K562 (cell line): ENCODE measurements at regions not wholly inside any gene's neighbourhood (a gene's known extent, or its start where the extent isn't known, plus 50 kb on each side); places are given as distances from the start of the nearest gene placed in this dataset.

Experiments used
- ATAC-seq: fragments of 200-7000 bp; cut with Tn5 transposase; 3 replicates; pipeline ENCODE4 v1.9.1; 2020; ENCODE audit warnings: moderate library complexity
- BruUV-seq: library from RNA; stranded (reverse); fragments of 400-500 nt; replicated peaks from 2 replicates; lab custom pipeline; 2021; lab: Mats Ljungman, UMichigan
- CTCF ChIA-PET: fragments of 300-600 bp; formaldehyde crosslinking; extraction: SDS; loops from one replicate; lab custom pipeline; 2021; ENCODE audit warnings: low intra/inter-chr PET ratio; lab: Yijun Ruan, JAX
- POLR2A ChIA-PET: fragments of 300-600, 350-650 bp; sonication (Branson Sonifier 250); formaldehyde crosslinking; extraction: SDS; loops from one replicate; lab custom pipeline; 2021; ENCODE audit warnings: antibody characterized with exemption, inconsistent platforms; lab: Yijun Ruan, JAX
- DNase-seq, 4 experiments: peaks; one replicate each; pipeline versions ENCODE4 v3.0.0 to v3.0.0-alpha.2; 2011 to 2018; ENCODE audit warnings: low spot score in 3 of 4, mixed read lengths in 3 of 4; ENCODE audit errors: extremely low read depth in 1 of 4
- FAIRE-seq: peaks from 2 replicates; lab custom pipeline; 2011; peaks lifted over from hg19 to GRCh38; lab: Jason Lieb, UNC
- H2AFZ ChIP-seq: 2 replicates; pipeline ENCODE4 v1.6.0; 2011; ENCODE audit warnings: low read depth, low read length, control low read depth, inconsistent platforms
- H3K27ac ChIP-seq: fragments of 200-600 bp; 3 replicates; pipeline ENCODE4 v1.8.0; 2011; ENCODE audit warnings: low read depth, mild to moderate bottlenecking, control low read depth, inconsistent platforms, low read length, moderate library complexity, mixed read lengths; ENCODE audit errors: extremely low read depth
- H3K27me3 ChIP-seq, 2 experiments: fragments of 300-600 bp in 1 of 2; 2 replicates in 1 of 2; 3 replicates in 1 of 2; pipeline versions ENCODE4 v1.6.0 to v1.8.0; 2011; ENCODE audit warnings: inconsistent platforms in 2 of 2, low read length in 2 of 2, mild to moderate bottlenecking in 1 of 2, mixed read lengths in 1 of 2, moderate library complexity in 1 of 2; ENCODE audit not compliant: control insufficient read depth in 2 of 2, insufficient read depth in 2 of 2
- H3K36me3 ChIP-seq: fragments of 300-600 bp; 3 replicates; pipeline ENCODE4 v1.8.0; 2011; ENCODE audit warnings: mild to moderate bottlenecking, low read length, inconsistent platforms; ENCODE audit not compliant: control insufficient read depth, insufficient read depth
- H3K4me1 ChIP-seq, 2 experiments: fragments of 200-600 bp in 1 of 2; replicated peaks in 1 of 2; 2 replicates in 1 of 2; 3 replicates in 1 of 2; pipeline versions ENCODE4 v1.5.1 to v1.8.0; 2011; ENCODE audit warnings: inconsistent platforms in 2 of 2, low read length in 2 of 2, mild to moderate bottlenecking in 1 of 2, mixed read lengths in 1 of 2, moderate library complexity in 1 of 2; ENCODE audit not compliant: control insufficient read depth in 2 of 2, insufficient read depth in 2 of 2
- H3K4me2 ChIP-seq: 2 replicates; pipeline ENCODE4 v1.6.1; 2011; ENCODE audit warnings: low read length, control low read depth, inconsistent platforms, mixed read lengths; ENCODE audit not compliant: insufficient read depth
- H3K4me3 ChIP-seq: fragments of 200-600 bp; sonication (generic), shearing (Covaris generic); 2 replicates; pipeline ENCODE4 v1.5.1; 2016; ENCODE audit warnings: control low read depth, inconsistent platforms
- H3K79me2 ChIP-seq: fragments of 200-600 bp; 3 replicates; pipeline ENCODE4 v1.8.0; 2011; ENCODE audit warnings: low read length, inconsistent platforms; ENCODE audit not compliant: control insufficient read depth, insufficient read depth
- H3K9ac ChIP-seq, 2 experiments: 2 replicates each; pipeline versions ENCODE4 v1.6.0 to v1.6.1; 2011; ENCODE audit warnings: low read depth in 2 of 2, low read length in 2 of 2, control low read depth in 1 of 2, inconsistent platforms in 1 of 2, mild to moderate bottlenecking in 1 of 2, mixed read lengths in 1 of 2; ENCODE audit not compliant: insufficient read depth in 1 of 2
- H3K9me1 ChIP-seq: one replicate; pipeline ENCODE4 v1.6.0; 2011; ENCODE audit warnings: inconsistent platforms, mild to moderate bottlenecking, low read length, moderate library complexity; ENCODE audit not compliant: control insufficient read depth, insufficient read depth
- H3K9me3 ChIP-seq: replicated peaks from 2 replicates; pipeline ENCODE4 v1.5.1; 2011; ENCODE audit warnings: low read depth, low read length, inconsistent platforms; ENCODE audit not compliant: control insufficient read depth, insufficient read depth
- H4K20me1 ChIP-seq: replicated peaks from 2 replicates; pipeline ENCODE4 v1.6.1; 2011; ENCODE audit warnings: low read length, inconsistent platforms, mixed read lengths; ENCODE audit not compliant: control insufficient read depth, insufficient read depth
- ERF ChIP-seq: fragments of 450-650 bp; formaldehyde crosslinking; IDR thresholded peaks from 2 replicates; pipeline ENCODE4 v1.4.0; 2020; ENCODE audit warnings: mild to moderate bottlenecking, mixed read lengths
- WGBS: fragments of 100-300 bp; shearing (Covaris generic); methylation state at CpG from one replicate; pipeline ENCODE4 v1.1.6; 2016; ENCODE audit warnings: low coverage, mixed read lengths; ENCODE audit not compliant: insufficient coverage; ENCODE audit errors: missing lambda C conversion rate; 5-methylcytosine and 5-hydroxymethylcytosine counted together
- in situ Hi-C: fragments of 300-500 bp; cut with MboI; formaldehyde crosslinking; loops from 4 replicates; pipeline ENCODE4 v1.15.0; 2018; ENCODE audit warnings: inconsistent platforms, mixed read lengths
- intact Hi-C: fragments of 100-400 bp; cut with micrococcal nuclease; formaldehyde crosslinking; loops from 2 replicates; pipeline ENCODE4 v1.14.2; 2022
- TF ChIP-seq, protein P1 (sequence below): fragments of 250-450 bp; sonication (Bioruptor Pico); IDR thresholded peaks from 2 replicates; pipeline ENCODE4 v1.4.0; 2020; ENCODE audit warnings: mild to moderate bottlenecking
- TF ChIP-seq, protein P2 (sequence below): fragments of 250-450 bp; sonication (Bioruptor Pico); IDR thresholded peaks from 2 replicates; pipeline ENCODE4 v1.5.0; 2021
- TF ChIP-seq, protein P3 (sequence below): fragments of 250-450 bp; sonication (Bioruptor Pico); IDR thresholded peaks from 2 replicates; pipeline ENCODE4 v1.5.0; 2021; ENCODE audit warnings: mild to moderate bottlenecking, borderline replicate concordance
- TF ChIP-seq, protein P4 (sequence below): fragments of 200-800 bp; sonication (Bioruptor generic); IDR thresholded peaks from 2 replicates; pipeline ENCODE4 v1.6.1; 2017; ENCODE audit warnings: missing genetic modification characterization, missing compliant biosample characterization

DNA sequence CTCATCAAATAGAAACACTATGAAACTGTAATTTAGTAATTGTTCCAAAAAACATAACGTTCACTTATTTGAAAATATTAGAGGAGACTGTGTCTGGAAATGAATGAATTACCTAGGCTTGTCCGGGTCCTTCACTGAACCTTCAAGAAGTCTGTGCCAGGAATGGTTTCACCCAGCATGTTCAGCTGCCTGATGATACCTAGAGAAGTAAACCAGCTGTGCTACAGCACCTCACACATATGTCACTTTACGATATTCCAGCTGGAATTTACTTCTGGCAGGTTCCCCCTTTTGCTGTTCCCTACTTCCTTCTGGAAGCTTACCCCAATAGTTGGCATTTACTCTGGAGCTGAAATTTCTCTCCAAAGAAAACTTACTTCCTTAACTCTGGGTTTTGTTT lies 906.5 kb downstream of the FAT4 start:
- BruUV-seq: no TSS peak

More for the DNA sequence above, 906.5 kb downstream of the FAT4 start:
- no peak for DNase-seq
- no peaks in the 10 kb centered on the region for H3K27me3 ChIP-seq
- H3K4me1 ChIP-seq: no peaks in the 10 kb centered on the region
- H2AFZ ChIP-seq: no peak overlapping the region
- H3K79me2 ChIP-seq: no peaks in the 10 kb centered on the region
- no peak overlapping the region for H3K4me2 ChIP-seq
- intact Hi-C loops: no loop called here
- ATAC-seq: no peak
- no peaks in the 10 kb centered on the region for H3K36me3 ChIP-seq
- CTCF ChIA-PET: no interaction called here
- 0% methylated on average over 3 of the region's 3 CpGs for WGBS
- no peak overlapping the region for H3K4me3 ChIP-seq
- no peak for FAIRE-seq
- no peaks in the 10 kb centered on the region for H3K9me3 ChIP-seq
- in situ Hi-C loops: no loop called here
- POLR2A ChIA-PET: no interaction called here
- H3K9me1 ChIP-seq: no peaks in the 10 kb centered on the region
- no peak overlapping the region for H3K9ac ChIP-seq
- no peak overlapping the region for H3K27ac ChIP-seq
- TF ChIP-seq, protein P1, sequence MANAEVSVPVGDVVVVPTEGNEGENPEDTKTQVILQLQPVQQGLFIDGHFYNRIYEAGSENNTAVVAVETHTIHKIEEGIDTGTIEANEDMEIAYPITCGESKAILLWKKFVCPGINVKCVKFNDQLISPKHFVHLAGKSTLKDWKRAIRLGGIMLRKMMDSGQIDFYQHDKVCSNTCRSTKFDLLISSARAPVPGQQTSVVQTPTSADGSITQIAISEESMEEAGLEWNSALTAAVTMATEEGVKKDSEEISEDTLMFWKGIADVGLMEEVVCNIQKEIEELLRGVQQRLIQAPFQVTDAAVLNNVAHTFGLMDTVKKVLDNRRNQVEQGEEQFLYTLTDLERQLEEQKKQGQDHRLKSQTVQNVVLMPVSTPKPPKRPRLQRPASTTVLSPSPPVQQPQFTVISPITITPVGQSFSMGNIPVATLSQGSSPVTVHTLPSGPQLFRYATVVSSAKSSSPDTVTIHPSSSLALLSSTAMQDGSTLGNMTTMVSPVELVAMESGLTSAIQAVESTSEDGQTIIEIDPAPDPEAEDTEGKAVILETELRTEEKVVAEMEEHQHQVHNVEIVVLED: no peak
- TF ChIP-seq ERF (CRISPR knock-in tag): no peak
- TF ChIP-seq, protein P2, sequence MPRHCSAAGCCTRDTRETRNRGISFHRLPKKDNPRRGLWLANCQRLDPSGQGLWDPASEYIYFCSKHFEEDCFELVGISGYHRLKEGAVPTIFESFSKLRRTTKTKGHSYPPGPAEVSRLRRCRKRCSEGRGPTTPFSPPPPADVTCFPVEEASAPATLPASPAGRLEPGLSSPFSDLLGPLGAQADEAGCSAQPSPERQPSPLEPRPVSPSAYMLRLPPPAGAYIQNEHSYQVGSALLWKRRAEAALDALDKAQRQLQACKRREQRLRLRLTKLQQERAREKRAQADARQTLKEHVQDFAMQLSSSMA (CRISPR knock-in tag): no peak
- TF ChIP-seq, protein P3, sequence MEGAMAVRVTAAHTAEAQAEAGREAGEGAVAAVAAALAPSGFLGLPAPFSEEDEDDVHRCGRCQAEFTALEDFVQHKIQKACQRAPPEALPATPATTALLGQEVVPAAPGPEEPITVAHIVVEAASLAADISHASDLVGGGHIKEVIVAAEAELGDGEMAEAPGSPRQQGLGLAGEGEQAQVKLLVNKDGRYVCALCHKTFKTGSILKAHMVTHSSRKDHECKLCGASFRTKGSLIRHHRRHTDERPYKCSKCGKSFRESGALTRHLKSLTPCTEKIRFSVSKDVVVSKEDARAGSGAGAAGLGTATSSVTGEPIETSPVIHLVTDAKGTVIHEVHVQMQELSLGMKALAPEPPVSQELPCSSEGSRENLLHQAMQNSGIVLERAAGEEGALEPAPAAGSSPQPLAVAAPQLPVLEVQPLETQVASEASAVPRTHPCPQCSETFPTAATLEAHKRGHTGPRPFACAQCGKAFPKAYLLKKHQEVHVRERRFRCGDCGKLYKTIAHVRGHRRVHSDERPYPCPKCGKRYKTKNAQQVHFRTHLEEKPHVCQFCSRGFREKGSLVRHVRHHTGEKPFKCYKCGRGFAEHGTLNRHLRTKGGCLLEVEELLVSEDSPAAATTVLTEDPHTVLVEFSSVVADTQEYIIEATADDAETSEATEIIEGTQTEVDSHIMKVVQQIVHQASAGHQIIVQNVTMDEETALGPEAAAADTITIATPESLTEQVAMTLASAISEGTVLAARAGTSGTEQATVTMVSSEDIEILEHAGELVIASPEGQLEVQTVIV (CRISPR knock-in tag): no peak
- TF ChIP-seq, protein P4, sequence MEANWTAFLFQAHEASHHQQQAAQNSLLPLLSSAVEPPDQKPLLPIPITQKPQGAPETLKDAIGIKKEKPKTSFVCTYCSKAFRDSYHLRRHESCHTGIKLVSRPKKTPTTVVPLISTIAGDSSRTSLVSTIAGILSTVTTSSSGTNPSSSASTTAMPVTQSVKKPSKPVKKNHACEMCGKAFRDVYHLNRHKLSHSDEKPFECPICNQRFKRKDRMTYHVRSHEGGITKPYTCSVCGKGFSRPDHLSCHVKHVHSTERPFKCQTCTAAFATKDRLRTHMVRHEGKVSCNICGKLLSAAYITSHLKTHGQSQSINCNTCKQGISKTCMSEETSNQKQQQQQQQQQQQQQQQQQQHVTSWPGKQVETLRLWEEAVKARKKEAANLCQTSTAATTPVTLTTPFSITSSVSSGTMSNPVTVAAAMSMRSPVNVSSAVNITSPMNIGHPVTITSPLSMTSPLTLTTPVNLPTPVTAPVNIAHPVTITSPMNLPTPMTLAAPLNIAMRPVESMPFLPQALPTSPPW (CRISPR knock-in tag): no peak
- TF ChIP-seq, all 486 proteins: peak for 0
- no peaks in the 10 kb centered on the region for H4K20me1 ChIP-seq
